A673 (cell line): ENCODE measurements at regions not wholly inside any gene's neighbourhood (a gene's known extent, or its start where the extent isn't known, plus 50 kb on each side); places are given as distances from the start of the nearest gene placed in this dataset.

ENCODE experiments used
- BruUV-seq: library from RNA; stranded (reverse); fragments of 400-500 nt; replicated peaks from 2 replicates; lab custom pipeline; 2021; lab: Mats Ljungman, UMichigan
- CTCF ChIA-PET: fragments of 300-600 bp; sonication (Branson Sonifier 250); formaldehyde crosslinking; loops from one replicate; lab custom pipeline; 2022; ENCODE audit warnings: antibody characterized with exemption; lab: Charles Lee
- POLR2A ChIA-PET: fragments of 300-600 bp; sonication (Branson Sonifier 250); formaldehyde crosslinking; loops from one replicate; lab custom pipeline; 2022; ENCODE audit warnings: antibody characterized with exemption; ENCODE audit not compliant: low non-redundant PET; lab: Charles Lee
- DNase-seq: peaks from one replicate; pipeline ENCODE4 v3.0.0-alpha.2; 2015; ENCODE audit warnings: low spot score
- H3K27ac ChIP-seq: fragments of 200-600 bp; sonication (generic); 2 replicates; pipeline ENCODE4 v1.5.1; 2016; ENCODE audit warnings: mixed run types, low read depth, mild to moderate bottlenecking, mixed read lengths, antibody characterized with exemption, low read length; ENCODE audit not compliant: poor library complexity, severe bottlenecking
- H3K27me3 ChIP-seq: fragments of 200-600 bp; sonication (generic); replicated peaks from 2 replicates; pipeline ENCODE4 v1.6.1; 2017; ENCODE audit warnings: mixed run types, low read depth, mild to moderate bottlenecking, mixed read lengths, antibody characterized with exemption, low read length; ENCODE audit not compliant: insufficient read depth, poor library complexity
- H3K36me3 ChIP-seq: fragments of 200-600 bp; sonication (generic); 2 replicates; pipeline ENCODE4 v1.6.1; 2016; ENCODE audit warnings: mixed run types, mild to moderate bottlenecking, mixed read lengths, antibody characterized with exemption, low read length; ENCODE audit not compliant: insufficient read depth, poor library complexity, severe bottlenecking
- H3K4me1 ChIP-seq: fragments of 200-600 bp; sonication (generic); 2 replicates; pipeline ENCODE4 v1.6.1; 2017; ENCODE audit warnings: mixed run types, mild to moderate bottlenecking, mixed read lengths, antibody characterized with exemption, low read length; ENCODE audit not compliant: insufficient read depth, poor library complexity, severe bottlenecking
- H3K4me3 ChIP-seq: fragments of 200-600 bp; sonication (generic); 2 replicates; pipeline ENCODE4 v1.5.1; 2016; ENCODE audit warnings: low read depth, mixed run types, mild to moderate bottlenecking, mixed read lengths, low read length; ENCODE audit not compliant: poor library complexity, severe bottlenecking
- H3K9me3 ChIP-seq: fragments of 200-600 bp; sonication (generic); 2 replicates; pipeline ENCODE4 v1.6.1; 2016; ENCODE audit warnings: mixed run types, low read depth, mild to moderate bottlenecking, mixed read lengths, antibody characterized with exemption, low read length; ENCODE audit not compliant: poor library complexity, severe bottlenecking
- CTCF ChIP-seq: fragments of 300-800, 200-600 bp; sonication (generic); conservative IDR thresholded peaks from 2 replicates; pipeline ENCODE4 v1.5.1; 2017; ENCODE audit warnings: low read depth, mild to moderate bottlenecking, antibody characterized with exemption, low read length, moderate library complexity, mixed read lengths
- EZH2 ChIP-seq: fragments of 200-600 bp; sonication (generic); IDR thresholded peaks from 2 replicates; pipeline ENCODE4 v1.6.1; 2017; ENCODE audit warnings: borderline replicate concordance, low read depth, mild to moderate bottlenecking, mixed read lengths, antibody characterized with exemption, low read length; ENCODE audit not compliant: poor library complexity, severe bottlenecking
- intact Hi-C: fragments of 100-400 bp; cut with micrococcal nuclease; formaldehyde crosslinking; loops from one replicate; pipeline ENCODE4 v1.10.0; 2022; ENCODE audit not compliant: unreplicated experiment

GRCh38 chr6:23177806-23178205, 608.4 kb downstream of the HDGFL1 start:
- H3K4me1 ChIP-seq = peaks cover 44% of the 10 kb centered on the region
- no peak overlapping the region for H3K27ac ChIP-seq
- DNase-seq = no peak
- no peak for TF ChIP-seq EZH2
- TF ChIP-seq CTCF = no peak
- BruUV-seq = no TSS peak
- no peaks in the 10 kb centered on the region for H3K36me3 ChIP-seq
- CTCF ChIA-PET = no interaction called here
- H3K27me3 ChIP-seq = no peaks in the 10 kb centered on the region
- H3K4me3 ChIP-seq = no peak overlapping the region
- POLR2A ChIA-PET = no interaction called here
- intact Hi-C loops = no loop called here
- H3K9me3 ChIP-seq = no peaks in the 10 kb centered on the region

DNA sequence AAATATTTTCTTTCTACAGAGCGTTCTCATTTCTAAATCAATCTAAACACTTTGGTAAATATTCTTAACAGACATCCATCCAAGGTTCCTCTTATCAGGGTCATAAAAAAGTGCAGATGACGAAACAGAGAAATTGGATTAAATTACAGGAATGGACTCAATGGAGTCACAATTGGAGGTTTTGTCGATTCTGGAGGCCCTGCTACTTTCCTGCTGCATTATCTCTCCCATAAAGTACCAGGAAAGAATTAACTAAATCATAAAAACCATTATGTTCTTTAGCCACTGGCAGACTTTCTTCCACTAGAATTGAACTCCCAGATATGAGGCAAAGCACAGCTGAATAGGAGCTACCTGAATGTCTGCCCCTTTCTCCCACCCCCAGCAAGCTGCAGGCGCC, 610.6 kb downstream of the HDGFL1 start:
- TF ChIP-seq EZH2 = no peak
- TF ChIP-seq CTCF = no peak

DNA sequence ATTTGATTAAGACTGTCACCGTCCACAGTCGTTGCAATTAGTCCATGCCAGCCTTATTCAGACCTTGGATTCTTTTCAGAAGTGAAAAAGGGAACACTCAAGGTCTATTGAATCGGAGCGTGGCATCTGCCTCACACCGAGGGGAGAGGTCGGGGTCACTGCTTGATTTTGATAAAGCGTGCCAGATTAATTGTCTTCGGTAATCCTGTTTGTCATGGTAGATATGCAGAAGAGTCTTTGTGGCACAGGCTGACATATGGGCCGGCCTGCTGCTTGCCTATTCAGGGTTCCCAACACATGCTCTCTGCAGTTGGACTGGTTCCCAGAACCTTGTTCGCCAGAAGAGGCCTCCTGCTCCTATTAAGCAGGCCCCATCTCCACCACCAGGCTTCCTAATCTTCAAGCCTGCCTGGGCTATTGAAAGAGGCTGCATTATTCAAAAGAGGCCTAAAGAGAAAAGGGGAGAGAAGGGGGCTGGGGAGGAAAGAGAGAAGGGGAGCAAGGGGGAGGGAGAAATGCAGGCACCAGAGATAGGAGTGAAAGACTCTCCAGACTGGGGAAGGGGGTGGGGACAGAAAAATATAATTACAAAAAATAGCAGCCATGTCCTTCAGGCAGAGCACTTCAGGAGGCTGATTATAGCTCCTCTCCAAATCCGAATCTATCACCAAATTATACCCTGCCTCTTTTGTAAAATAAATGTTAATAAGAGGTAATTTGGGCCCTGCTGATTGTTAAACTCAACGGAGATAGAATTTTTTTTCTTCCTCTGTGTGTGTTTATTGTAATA, 611.3 kb downstream of the HDGFL1 start:
- Histone ChIP-seq H3K27ac (peak overlapping the region; percentile 78), H3K4me1 (peaks cover 39% of the 10 kb centered on the region), H3K9me3 (no peaks in the 10 kb centered on the region), H3K36me3 (no peaks in the 10 kb centered on the region), H3K4me3 (no peak overlapping the region), H3K27me3 (no peaks in the 10 kb centered on the region)
- TF ChIP-seq EZH2 (no peak), CTCF (peak; percentile 27)
- BruUV-seq = no TSS peak
- ChIA-PET POLR2A (no interaction called here), CTCF (no interaction called here)
- peak; percentile 98 for DNase-seq
- intact Hi-C loops = no loop called here

More for the DNA sequence above, 610.6 kb downstream of the HDGFL1 start:
- ChIA-PET POLR2A (no interaction called here), CTCF (no interaction called here)
- no TSS peak for BruUV-seq
- intact Hi-C loops = no loop called here
- DNase-seq = peak; percentile 53
- no peaks in the 10 kb centered on the region for H3K36me3 ChIP-seq
- no peaks in the 10 kb centered on the region for H3K27me3 ChIP-seq
- peaks cover 39% of the 10 kb centered on the region for H3K4me1 ChIP-seq
- no peaks in the 10 kb centered on the region for H3K9me3 ChIP-seq
- H3K4me3 ChIP-seq = no peak overlapping the region
- H3K27ac ChIP-seq = peak overlapping the region; percentile 62
